Stimulated activated CD4-positive, alpha-beta T cell treated with anti-CD3 and anti-CD28 coated beads, Interleukin-2, amount 100 ng/mL, for 48 hours (primary cell): ENCODE measurements at regions not wholly inside any gene's neighbourhood (a gene's known extent, or its start where the extent isn't known, plus 50 kb on each side); places are given as distances from the start of the nearest gene placed in this dataset.
A peak's percentile ranks its signal among the peaks of the same experiment; 100 is the strongest.
"Not testable (repeated sequence)": the region's sequence is repeated elsewhere in the genome, so short reads cannot be mapped to it uniquely, and the experiment has no call there.

Source experiments
- DNase-seq, 2 donors: peaks; one replicate each; pipeline ENCODE4 v3.0.0-alpha.2; 2020

DNA sequence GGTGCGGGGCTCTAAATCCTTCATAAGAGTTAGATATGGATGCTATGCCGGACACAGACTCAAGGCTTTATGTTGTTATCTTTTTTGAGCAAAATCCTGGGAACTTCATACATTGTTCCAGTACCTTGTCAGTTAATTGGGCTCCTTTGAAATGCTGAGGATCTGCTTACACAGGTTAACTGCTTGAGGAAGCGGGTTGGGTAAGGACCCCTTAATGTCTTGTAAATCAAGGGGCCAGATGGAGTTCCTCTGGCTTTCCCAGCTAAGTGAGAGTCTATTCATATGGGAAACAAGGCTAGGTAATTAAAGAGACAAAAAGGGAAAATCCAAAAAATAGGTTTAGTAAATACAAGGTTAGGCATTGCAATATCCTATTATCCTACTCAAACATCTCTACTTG, 141.5 kb downstream of the OR2B2 start:
- DNase-seq, result no peak

DNA sequence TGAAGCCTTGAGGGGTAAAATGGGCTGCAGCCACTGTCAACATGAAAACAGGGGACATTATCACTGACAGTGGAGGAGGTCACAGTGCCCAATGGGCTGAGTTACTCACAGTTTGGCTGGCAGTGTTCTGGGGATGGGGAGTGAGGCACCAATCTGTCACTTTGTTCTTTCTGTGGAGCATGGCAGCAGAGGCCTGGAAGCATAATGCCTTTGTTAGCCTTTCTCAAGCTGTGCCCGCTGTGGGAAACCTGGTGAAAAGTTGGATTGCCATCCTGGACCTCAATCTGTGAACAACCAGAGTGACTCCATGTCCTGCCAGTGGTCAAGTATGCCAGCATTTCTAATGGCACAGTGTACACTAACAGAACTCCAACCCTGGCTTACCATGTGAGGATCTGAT, 143.6 kb downstream of the OR2B2 start:
- no peak for DNase-seq

DNA sequence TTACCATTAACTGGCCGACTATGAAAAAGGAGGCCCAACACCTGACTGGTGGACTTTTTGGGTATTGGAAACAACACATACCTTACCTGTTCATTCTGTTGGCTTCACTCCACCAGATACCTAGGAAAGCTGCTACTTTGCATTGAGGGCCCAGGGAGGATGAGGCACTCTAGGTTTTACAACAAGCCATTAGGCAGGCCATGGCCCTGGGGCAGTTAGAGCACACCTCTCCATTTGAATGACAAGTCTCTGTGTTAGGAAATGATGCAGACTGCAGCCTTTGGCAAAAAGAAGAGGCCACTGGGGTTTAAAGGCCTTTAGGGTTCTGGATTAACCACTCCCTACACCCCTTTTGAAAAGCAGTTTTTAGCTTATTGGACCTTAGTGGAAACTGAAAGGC, 144.3 kb downstream of the OR2B2 start:
- no peak for DNase-seq

DNA sequence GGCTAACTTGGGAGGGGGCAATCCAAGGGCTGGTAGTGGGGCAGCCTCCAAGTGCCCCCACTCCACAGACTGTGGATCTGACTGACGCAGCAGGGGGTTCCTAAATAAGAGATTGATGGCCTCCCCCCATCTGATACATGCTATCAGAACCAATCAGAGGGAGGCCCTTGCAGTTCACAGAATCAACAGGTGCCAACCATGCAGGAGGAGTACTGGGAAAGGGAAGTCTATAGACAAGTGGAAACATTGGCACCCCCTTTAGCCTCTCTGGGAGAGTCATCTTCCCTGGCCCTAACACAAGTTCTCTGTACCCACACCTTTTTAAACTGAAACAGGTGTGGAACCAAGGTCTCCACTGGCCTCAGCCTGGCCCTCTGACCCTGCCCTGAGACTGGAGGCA, 145.8 kb downstream of the OR2B2 start:
- DNase-seq, result no peak

DNA sequence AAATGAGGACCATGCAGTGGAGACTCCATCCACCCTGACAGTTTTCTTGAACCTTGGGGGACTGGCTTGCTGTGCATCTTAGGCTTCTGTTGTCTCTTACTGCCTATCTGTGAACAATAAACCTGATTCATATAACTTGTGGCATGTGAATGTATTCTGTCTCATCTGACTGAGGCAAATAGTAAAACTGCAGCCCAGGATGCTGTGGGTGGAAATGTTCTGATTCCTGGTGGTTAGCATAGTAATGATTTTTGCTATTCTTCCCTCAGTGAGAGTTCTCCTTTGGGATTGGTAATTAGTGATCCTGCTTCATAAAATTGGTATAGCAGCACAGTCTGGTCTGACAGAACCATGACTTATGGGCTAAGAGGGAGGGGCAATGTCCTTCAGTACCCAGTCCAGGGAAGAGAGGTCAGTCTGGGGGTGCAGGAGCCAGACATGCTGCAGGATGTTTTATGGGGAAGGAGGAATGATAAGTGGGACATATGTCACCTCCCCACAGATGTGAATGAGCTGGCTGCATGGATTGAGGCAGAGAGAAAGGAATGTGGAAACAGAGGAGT, 147.1 kb downstream of the OR2B2 start:
- DNase-seq, result no peak

DNA sequence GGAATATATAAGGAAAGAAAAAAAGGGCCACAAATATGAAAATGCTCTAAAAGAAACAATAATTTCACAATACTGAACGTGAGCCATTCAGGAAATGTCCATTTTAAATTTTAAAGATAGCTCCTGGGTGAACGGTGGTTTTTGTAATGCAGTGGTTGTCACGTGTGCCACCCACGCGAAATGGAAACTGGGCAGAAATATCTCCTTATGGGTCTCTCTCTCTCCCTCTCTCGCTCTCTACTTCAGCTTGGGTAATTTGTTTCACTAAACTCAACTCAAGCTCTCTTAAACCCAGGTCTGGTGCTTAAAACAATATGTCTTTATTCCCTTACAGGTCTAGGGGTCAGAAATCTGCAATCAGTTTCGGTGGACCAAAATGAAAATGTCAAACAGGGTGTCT, 150.8 kb downstream of the OR2B2 start:
- peak in 1 of 2 donors; percentile 23 for DNase-seq

DNA sequence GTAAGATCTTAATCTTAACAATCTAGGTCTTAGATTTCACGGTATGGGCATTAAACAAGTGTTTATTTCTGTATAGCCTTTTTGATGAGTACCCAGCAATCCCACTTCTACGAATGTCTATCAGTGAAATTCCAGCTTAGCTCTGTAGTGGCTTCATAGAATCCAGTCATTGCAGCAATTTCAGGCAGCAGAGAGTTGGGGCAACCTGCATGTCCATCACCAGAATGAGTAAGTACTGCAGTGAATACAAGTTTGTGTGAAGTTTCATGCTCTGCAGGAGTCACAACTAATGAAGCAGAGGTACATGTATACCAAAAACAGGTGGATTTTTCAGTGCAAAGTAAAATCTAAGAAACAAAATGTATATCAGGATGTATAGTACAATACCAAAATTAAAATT, 151.7 kb downstream of the OR2B2 start:
- no peak for DNase-seq

DNA sequence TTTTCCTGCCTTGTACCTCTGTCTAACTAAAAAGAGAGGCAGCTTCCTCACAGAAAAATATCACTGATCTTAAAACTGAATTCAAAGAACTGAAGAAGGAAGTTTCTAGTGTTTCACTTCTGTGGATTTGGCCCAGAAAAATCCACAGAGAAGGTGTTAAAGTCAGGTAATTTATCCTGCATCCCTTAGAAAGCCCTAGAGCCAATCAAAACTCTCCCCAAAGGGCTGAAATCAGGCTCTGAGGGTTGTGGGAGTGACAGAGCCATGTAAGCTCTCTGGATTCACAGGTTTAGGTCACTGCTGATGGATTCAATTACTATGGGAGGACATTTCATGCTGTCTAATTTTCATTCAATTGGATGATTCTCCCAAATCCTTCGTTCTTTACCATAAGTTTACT, 152.3 kb downstream of the OR2B2 start:
- DNase-seq, result no peak

DNA sequence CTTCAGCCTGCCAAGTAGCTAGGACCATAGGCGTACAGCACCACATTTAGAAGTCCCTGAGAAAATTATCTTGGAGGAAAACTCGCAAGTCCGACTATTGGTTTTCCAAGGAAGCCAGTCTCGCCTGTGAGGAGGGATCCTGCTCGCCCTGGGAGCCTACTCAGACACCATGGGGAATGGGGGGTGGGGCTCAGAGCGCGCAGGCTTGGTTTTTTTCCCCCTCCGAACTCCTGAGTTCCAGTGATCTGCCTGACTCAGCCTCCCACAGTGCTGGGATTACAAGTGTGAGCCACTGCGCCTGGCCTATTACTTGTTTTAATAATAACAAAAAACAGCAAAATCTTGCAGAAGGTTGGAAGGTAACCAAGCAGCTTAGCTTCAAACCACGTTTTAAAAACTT, 153.7 kb downstream of the OR2B2 start:
- no peak for DNase-seq

DNA sequence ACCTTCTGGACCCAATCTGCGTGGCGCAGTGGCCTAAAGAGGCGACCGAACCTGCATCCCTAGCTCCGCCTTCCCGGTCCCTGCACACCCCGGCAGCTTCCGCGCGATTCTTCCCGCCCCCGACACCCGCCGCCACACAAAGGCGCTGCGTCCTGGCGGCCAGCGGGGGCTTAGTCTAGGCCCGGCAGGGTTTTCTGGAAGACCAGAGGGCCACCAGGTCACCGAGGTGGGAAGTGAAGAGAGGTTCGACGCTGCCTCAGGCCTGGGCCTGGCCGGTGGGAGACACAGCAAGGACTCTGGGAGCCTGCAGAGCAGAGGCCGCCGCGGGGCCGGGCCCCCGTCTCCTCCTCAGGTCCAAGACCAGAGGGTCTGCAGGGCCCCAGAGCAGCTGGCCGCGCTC, 154.9 kb downstream of the OR2B2 start:
- peak; percentile 37 to 47 for DNase-seq

DNA sequence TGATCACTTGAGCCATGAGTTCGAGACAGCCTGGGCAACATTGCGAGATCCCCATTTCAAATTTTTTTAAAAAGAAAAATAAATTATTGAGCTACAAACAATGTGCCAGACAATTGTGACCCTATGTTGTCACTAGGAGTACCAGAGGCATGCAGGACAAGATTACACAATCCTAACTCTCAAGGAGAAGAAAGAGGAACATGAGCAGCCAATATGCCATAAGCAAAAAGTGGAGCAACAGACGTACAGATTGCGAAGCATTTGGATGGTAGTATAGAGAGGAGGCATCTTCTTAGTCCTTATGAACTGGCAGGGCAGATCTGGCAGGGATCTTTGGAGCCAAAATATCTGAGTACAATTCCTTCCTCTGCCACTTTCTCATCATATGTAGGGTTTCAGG, 156.4 kb downstream of the OR2B2 start:
- DNase-seq, result no peak

DNA sequence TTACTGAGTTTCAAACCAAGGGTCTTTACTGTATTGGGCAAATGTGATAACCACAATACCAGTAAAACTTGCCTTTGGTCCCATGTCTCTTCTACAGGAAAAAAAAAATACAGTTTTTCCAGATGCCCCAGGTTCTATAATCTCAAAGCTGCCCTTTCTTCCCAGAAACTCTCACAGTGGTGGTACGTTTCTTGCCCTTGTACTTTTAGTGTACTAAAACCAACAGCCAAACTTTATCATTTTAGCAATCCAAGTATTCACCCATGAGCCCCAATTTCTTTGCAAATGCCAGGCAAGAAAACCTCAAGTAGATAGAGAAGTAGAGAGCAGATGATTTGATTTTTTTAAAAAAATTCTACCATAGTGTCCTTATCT, 157.8 kb downstream of the OR2B2 start:
- DNase-seq, result no peak

DNA sequence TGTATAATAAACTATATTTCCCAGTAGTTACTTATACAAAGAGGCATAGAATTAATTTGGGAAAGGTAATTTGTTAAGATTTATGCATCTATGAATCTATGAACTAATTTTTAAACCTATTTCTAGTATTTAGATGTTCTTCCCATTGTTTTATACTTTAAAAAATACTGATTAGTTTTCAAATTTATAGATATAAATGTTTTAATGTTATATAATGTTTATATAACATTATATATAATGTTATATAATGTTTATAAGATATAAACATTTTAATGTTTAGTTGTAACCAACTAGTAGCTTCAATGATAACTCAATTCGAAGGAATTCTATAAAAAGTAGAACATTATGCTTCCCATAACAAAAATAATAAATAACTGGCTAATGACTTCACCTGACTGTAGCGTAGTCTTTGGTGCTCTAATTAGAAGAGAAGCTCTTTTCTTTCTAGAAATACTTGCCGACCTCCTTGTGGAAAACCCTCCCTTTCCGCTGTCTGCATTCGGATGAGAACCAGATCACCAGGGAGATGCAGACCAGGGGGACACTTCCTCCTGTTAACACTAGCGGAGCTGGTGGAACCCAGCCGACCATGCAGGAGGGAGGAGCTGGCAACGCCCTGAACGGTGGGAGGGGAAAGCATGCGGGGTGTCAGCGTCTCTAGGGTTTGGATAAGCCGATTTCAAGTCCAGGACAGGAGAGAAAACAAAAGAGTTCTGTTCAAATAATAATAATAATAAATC, 158.4 kb downstream of the OR2B2 start:
- DNase-seq, result peak; percentile 66 to 69

DNA sequence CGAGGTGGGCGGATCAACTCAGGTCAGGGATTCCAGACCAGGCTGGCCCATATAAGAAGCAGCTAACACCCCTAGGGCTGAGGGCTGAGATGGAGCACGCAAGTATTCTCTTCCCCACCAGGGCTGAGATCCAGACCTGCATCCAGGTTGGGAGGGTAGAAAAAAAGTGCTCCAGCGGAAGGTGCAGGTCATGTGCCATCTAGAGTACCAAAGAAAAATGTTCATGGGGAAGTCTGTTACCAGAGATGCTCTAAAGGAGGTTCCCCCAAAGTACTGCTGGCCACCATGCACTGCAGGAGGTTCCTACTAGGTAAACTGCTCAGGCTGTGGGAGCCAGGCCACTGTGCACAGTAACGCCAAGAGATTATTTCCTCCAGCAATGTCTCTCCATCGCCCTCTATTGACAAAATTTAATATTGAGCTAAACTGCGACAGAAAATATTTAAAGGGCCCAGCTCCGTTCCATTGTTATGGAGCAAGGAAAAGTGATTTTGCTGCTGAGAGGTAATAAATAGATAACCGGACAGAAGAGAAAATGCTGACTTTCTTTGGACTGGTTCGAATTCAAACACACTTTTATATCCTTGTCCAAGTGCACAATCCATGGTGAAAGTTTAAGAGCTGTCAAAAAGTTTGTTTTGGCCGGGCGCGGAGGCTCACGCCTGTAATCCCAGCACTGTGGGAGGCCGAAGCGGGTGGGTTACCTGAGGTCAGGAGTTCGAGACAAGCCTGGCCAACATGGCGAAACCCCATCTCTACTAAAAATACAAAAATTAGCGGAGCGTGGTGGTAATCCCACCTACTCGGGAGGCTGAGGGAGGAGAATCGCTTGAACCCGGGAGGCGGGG, 159.9 kb downstream of the OR2B2 start:
- peak; percentile 30 for DNase-seq

DNA sequence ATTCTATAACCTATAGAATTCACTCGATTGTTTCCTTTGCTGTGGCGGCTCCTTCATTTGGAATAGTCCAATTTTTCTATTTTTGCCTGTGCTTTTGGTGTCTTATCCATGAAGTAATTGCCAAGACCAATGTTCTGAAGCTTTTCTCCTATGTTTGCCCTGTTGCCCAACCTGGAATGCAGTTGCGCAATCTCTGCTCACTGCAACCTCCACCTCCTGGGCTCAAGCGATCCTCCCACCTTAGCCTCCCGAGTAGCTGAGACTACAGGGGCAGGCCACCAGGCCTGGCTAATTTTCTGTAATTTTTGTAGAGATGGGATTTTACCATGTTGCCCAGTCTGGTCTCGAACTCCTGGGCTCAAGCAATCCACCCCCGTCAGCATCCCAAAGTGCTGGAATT, 163.5 kb downstream of the OR2B2 start:
- DNase-seq, result no peak

DNA sequence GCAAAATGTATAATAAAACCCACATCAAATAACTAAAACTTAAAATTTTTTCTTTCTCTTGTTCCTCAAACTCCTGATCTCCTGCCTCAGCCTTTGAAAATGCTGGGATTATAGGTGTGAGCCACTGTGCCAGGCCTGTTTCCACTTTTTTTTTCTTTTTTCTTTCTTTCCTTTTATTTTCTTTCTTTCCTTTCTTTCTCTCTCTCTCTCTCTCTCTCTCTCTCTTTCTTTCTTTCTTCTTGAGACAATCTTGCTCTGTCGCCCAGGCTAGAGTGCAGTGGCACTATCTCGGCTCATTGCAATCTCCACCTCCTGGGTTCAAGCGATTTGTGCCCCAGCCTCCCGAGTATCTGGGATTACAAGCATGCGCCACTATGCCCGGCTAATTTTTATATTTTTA, 164.6 kb downstream of the OR2B2 start:
- DNase-seq, result no peak

DNA sequence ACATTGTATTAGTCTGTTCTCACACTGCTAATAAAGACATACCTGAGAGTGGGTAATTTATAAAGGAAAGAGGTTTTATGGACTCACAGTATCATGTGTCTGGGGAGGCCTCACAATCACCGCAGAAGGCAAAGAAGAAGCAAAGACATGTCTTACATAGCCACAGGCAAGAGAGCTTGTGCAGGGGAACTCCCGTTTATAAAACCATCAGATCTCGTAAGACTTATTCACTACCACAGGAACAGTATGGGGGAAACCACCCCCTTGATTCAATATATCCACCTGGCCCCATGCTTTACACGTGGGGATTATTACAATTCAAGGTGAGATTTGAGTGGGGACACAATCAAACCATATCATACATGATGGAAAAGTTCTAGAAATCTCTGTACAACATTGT, 165.3 kb downstream of the OR2B2 start:
- DNase-seq, result not testable (repeated sequence)

DNA sequence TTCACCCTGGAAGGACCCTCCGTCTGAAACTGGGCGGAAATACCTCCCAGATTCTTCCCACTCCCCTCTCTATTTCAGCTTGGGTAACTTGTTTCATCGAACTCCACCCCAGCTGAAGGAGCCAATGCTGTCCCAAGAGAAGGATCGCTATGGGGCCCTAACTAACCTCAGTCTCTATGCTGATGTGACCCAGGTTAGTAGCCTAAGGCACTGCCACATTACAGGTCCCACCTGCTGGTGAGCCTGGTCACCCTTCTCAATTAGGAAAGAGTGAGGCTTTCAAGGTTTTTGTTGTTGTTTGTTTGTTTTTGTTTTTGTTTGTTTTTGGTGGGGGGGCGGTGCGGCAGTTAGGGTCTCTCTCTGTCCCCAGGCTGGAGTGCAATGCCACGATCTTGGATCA, 168.4 kb downstream of the OR2B2 start:
- DNase-seq, result no peak

DNA sequence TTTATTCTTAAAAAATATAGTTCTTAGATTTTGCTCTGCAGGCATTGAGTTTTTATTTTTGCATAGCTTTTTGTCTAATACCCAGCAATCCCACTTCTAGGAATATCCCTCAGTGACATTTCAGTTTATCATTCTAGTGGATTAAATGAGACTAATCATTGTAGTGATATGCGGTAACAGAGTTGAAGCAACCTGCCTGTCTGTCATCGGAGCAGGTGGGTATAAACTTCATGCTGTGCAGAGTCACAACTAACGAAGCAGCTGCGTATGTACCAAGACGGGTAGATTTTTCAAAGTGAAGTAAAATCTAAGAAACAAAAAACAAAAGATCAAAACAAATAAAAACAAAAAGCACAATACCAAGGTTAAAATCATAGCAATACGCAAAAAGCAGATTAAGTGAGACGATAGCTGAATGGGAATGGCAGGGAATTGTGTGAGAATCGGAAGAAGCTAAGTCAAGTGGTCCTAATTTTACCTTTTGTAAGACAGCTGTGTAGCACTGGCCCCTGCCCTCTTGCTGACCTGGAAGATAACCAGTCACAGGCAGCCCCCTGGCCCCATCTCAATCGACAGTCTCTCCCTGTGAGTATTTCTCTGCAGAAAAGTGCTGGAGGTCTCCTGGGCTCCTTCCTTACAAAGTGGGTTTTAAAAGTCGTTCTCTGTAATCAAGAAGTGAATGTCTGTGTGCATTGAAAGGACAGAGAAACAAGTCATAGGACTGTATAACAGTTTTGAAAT, 169.2 kb downstream of the OR2B2 start:
- DNase-seq, result no peak

DNA sequence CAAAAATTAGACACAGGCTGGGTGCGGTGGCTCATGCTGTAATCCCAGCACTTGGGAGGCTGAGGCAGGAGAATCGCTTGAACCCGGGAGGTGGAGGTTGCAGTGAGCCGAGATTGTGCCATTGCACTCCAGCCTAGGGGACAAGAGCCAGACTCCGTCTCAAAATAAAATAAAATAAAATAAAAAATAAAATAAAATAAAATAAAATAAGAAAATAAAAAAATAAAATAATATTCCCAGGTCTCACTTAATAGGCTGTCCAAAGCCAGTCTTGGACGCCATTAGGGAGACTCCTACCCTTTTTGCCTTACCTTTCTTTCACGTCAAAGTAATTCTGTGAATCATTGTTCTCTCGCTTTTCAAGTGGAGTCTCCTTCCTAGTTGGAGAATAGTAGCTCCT, 172.3 kb downstream of the OR2B2 start:
- not testable (repeated sequence) for DNase-seq

DNA sequence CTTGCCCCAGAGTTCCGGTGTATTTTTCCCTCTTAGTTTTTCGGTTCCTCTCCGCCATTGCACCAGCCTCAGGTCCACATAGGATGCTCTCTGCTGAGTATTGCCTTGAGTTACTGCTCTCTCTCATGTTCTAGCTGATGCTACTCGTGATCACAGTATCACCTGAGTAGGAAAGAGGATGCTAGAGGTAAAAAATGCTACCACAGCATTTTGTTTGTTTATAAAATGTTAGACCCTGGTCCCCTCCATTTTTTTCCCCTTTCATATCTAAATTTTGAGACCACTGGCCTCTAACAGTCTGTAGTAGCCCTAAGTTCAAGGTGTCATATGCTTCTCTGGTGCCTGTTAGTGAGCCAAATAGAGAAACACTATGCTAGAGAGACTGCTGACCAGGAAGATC, 175.5 kb downstream of the OR2B2 start:
- no peak for DNase-seq

DNA sequence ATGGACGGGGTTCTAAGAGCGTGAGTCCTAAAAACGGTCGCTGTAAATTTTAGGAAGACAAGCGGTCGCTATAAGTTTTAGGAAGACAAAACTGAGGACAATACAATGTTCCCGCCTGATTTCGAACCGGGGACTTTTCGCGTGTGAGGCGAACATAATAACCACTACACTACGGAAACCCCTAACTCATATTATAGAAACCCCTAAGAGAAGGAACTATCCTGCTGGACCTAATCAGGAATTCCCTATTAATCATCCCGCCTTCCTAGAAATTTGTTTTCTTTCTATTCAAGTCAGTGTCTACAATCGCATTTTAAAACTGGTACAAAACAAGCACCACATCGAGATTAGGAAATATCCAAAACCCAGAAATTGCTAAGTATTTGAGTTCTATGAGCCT, 183.8 kb downstream of the OR2B2 start:
- no peak for DNase-seq

DNA sequence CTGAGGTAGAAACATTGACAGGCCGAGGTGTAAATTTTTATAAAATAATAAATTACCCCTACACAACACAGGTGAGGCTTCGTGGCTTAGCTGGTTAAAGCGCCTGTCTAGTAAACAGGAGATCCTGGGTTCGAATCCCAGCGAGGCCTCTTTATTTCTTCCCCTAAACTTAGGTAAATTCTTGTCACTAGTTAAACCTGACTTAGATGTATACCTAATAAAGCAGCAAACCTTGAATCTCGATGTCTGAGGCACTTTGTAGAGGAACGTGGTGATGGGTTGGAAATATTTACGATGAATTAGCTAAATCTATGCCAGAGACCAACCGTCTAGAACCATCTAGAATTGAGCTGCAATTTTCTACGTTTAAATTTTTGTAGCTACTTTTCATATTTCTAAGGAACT, 185.6 kb downstream of the OR2B2 start:
- no peak for DNase-seq
